ENCODE measurements at regions not wholly inside any gene's neighbourhood (a gene's known extent, or its start where the extent isn't known, plus 50 kb on each side); places are given as distances from the start of the nearest gene placed in this dataset.

DNA sequence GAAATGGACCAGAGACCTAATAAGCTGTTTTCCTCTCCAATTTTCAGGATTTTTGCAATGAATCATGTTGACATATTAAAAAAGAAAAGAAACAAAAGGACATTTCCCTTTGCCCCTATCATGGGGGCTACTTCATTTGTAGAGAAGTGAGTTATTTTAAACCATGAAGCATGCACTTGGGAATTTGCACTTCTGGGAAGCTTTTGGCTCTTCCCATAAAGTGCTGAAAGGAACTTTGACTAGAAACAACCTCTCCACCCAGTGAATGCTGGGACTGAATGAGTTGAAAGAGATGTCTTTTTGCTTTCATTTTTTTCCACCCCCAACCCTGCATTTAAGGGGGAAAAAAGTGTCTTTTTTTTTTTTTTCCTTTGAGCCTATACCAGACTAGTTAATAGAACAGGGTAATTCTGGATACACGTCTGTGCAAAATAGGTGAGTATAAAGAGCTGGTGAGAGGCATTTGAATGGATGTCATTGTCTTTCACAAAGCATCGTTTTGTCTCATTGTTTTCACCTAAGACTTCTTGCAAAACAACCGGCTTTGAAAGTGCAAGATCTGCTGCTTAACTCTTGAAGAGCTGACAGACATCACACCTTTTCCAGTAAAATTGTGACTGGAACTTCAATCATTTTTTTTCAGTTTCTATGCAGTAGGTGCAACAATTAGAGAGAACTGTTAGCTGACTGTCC lies 138.7 kb upstream of the BACH2 start:
- no peak for DNase-seq (ENCODE audit: low spot score)

DNA sequence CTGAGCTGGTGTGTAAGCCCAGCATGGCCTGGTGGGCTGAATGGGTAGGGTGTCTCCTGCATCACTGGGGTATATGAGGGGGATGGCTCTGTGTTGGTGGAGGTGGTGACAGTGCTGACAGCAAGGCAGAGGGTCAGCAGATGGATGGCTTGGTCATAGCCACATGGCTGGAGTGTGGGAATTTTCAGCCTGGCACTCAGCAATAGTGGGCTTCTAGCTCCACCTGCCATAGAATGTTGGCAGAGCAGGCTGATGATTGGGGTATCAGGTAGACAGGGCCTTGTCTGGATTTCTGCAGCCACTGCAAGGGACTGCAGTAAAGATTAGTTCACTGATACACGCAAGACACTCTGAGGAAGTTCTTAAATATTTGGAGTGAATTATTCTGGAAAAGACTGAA lies 137.5 kb upstream of the BACH2 start:
- no peak for DNase-seq (ENCODE audit: low spot score)

DNA sequence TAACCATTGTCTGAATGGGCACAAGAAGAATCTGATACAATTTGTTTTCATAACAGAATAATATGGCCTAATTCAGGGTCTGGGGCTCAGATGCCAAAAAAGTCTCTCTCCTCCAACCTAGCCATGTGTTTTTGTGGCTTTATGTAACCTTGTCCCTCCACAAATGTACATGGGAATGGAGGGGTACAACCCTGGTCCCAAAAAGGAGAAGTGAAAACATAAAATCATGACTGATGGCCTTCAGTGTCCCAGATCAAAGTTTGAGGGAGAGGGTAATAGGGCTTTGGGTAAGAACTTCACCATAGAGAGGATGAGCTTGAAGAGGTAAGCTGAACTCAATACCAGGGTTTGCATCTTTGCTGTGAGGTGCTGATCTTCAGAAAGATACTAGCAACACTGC lies 136.3 kb upstream of the BACH2 start:
- no peak for DNase-seq (ENCODE audit: low spot score)

DNA sequence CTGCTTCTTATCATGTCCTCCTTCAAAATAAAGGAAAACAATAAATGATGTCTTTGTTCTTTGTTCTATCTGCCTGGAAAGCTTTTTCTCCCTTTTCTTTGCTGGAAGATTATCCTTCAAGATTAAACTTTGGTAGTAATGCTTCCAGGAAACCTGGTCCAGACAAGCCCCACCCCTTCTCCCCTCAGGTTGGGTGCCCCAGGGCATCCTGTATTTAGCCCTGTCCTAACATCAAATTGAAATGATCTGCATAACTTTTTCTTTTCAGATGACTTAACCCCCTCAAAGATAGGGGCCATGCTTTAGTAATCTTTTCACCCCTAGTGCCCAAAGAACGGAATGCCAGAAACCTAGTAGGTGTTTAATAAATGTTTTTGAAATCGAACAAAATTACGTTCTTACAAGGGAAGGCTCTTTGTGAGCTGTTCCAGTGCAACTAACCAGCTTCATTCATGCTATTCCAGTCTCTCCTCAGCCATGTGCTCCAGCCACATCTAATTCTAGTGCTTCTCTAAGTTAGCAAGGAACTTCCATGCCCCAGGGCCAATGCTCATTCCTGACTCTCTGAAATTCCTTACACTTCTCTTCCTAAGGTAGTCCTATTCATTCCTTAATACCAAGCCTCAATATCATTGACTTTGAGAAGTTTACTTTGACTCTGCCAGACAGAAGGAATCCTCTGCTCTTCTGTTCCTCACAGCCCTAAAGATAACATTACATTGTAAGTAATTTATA lies 135.6 kb upstream of the BACH2 start:
- DNase-seq (ENCODE audit: low spot score): no peak

DNA sequence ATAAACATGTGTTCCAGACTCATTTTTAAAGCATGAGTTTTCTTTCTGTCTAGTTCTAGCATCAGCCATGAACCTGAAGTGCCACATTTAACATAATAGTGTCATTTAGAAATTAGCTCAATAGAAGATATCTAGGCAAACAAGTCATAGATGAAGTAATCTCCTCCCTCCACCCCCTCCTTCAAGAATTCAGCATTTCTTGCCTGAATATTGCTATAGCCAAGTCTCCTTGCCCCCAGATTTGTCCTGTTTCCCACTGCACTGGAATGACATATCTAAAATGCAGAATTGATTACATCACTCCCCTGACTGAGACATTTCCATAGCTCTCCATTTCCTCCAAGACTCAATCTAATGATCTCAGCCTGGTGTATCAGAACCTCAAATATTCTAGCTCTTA lies 134.9 kb upstream of the BACH2 start:
- no peak for DNase-seq (ENCODE audit: low spot score)

DNA sequence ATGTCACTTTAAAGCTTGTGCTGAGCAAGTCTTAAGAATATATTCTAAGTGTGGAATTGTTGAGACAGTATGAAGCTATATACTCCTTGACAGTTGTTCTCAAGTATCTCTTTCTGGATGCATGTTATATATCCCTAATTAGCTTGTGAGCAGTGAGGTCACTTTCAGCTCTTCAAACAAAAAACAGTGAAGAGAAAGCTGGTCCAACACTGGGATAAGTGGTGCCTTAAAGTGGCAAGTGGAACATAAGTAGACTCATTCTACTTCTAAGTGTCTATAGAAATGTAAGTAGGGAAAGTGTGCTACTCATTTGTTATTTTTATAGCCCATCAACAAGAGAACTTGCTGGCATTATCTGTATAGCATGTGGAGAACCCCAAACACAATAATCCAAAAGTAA lies 133.1 kb upstream of the BACH2 start:
- no peak for DNase-seq (ENCODE audit: low spot score)

DNA sequence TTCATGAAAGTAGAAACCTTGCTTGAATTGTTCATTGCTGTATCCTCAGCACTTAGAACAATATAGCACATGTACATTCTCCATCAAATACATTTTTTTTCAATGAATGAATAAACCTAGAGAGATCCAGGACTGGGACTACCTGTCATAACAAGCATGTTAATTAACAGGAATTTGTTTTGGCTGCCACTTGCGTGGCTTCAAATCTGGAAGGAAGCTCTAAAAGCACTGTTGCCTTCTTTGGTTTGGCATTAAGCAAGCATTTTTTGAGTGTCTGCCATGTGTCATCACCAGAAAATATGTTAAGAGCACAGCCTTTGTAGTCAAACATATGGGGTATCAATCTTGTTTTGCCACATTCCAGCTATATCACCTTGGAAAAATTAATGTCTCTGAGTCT lies 131.9 kb upstream of the BACH2 start:
- no peak for DNase-seq (ENCODE audit: low spot score)

DNA sequence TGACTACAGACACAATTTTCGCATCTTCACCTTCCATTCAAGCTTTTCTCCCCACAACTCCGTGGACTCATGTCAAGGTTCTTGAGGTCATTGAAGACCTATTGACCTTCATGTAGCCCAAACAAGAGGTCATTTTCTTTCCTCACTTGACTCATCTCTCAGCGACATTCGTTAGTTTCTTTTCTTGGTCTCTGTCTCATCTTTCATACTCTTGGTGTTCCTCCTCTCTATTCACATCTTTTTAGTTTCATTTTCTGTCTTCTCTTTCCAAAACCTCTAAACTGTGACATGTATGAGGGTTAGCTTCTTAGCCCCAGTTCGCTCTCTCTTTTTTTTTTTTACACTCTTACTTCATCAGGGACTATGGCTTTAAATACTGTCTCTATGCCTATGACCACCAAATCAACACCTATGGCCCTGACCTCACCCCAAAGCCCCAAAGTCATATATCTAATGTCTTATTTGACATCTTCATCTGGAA lies 128.6 kb upstream of the BACH2 start:
- peak; percentile 33 for DNase-seq (ENCODE audit: low spot score)

DNA sequence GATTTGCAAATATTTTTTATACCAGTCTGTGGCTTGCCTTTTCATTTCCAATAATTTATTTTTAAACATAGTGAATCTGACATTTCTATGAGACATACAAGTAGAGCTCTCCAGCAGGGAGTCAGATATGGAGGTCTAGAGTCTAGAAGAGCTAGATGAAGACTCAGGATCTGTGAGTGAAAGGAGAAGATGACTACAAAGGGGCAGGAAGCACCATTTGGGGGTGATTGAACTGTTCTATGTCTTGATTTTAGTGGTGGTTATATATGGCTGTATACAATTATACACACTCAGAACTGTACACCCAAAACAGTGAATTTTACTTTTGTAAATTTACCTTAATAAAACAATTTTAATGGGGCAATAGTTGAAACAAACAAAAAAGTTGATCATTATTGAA lies 127.9 kb upstream of the BACH2 start:
- DNase-seq (ENCODE audit: low spot score): no peak

DNA sequence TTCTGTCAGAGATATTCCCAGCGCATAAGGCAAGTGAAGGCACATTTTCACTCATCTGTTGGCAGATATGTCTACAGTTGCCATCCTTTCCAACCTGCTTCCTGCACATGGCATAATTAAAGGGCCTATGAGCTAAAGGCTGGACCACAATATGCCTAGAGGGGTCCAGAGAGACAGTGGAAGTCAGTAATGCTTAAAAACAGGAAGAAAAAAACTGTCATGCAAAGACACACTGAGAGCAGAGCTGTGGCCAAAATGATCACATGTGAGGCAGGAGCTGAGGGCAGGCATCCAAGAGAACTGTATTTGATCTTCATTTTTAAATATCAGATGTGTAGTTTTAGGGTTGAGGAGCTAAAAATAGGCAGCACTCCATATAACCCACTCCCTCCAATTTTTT lies 125.0 kb upstream of the BACH2 start:
- no peak for DNase-seq (ENCODE audit: low spot score)

DNA sequence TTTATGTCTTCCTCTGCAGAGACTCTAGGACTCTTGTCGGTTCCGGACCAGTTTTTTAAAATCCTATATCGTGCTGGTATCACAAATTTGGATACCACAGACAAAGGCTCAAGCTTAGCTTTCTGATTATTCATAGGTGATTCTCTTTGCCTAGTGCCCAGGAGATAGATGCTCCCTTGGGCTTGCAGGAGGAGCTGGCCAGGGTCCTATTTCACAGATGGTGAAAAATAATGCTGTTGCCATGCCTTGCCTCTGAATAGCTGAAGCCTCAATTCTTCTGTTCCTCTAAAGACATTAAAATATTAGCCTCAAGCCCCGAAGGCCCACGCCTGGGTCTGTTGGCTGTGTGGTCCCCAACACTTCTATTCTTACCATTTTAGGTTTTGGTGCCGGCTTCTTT lies 123.9 kb upstream of the BACH2 start:
- no peak for DNase-seq (ENCODE audit: low spot score)

DNA sequence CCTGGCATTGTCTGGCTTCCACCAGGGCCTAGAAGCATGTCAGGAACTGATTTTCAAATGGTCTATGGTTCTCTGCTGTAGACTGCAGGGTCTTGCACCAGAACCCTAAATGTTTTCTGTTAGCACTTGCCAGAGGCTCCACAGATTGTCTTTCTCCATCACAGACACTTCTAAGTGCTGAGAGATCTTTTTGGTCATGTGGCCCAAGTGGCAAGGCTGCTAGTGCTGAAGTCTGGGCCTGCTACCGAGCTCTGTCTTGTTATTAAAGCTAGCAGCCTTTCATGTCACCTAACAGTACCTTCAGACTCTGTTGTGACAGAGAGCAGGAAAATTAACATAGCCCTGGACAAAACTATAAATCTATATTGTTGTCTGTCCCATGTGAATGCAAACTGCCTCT lies 120.7 kb upstream of the BACH2 start:
- DNase-seq (ENCODE audit: low spot score): no peak

DNA sequence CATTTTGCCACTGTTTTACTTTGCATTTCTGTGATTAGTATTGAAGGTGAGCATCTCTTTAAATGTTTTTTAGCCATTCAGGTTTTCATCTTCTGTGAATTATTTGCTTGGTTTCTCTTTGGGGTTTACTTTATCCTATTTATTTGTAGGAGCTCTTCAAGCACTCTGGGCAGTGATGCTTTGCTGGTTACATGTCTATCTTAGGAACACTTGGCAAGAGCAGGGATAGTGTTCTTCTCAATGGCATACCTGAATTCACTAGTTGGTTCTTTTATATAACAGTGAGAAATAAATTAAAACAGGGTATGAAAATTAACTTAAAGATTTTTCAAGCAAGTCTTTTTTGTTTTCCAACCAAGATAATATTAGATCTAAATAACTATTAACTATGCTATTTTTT lies 119.7 kb upstream of the BACH2 start:
- no peak for DNase-seq (ENCODE audit: low spot score)

DNA sequence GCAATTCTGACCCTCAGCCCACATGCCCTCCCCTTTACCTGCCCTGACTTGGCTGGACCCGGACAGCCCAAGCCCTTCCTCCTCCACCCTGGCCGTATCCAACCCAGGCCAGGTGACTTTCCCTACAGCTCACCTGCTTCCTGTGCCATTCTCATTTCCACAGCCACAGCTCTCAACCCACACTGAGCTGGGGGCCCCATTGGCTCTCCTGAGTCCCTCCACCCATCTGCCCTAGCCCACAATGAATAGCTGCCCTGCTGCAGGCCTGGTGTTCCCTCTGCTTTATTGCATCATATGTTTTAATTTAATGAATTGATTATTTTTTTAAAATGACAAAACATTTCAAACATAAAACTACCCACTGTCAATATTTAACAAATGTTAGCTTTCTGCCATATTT lies 118.5 kb upstream of the BACH2 start:
- no peak for DNase-seq (ENCODE audit: low spot score)

DNA sequence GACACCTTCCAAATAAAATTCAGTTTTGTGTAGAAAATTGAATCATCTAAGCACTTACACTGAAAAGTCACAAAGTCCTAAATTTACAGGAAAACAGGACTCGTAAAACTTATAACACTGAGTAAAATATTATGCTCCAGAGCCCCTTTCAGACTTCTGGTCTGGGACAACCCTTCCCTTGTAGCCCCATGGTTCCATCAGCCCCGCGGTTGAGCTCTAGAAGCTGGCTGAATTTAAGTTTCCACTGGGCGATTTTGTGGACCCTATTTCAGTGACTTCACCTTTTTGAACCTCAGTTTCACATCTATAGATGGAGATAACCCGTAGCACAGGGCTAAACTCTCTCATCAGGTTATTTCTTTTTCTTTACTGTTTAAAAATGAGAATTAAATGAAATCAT lies 117.7 kb upstream of the BACH2 start:
- DNase-seq (ENCODE audit: low spot score): no peak

DNA sequence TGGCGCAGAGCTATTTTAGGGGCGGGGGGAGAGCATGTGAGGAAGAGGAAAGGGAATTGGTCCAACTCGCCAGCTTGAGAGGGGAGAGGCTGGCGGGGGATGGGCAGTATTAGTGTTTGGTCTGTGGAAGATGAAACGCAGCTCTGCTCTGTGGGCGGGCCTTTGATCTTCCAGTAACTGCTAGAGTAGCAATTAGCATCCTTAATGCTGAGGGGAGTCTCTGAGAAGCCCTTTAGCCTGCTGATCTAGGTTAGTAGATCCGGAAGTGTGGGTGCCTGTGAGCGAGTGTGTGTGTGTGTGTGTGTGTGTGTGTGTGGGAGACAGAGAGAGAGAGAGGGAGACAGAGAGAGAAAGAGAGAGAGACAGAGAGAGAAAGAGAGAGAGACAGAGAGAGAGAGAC lies 117.2 kb upstream of the BACH2 start:
- peak; percentile 76 for DNase-seq (ENCODE audit: low spot score)

DNA sequence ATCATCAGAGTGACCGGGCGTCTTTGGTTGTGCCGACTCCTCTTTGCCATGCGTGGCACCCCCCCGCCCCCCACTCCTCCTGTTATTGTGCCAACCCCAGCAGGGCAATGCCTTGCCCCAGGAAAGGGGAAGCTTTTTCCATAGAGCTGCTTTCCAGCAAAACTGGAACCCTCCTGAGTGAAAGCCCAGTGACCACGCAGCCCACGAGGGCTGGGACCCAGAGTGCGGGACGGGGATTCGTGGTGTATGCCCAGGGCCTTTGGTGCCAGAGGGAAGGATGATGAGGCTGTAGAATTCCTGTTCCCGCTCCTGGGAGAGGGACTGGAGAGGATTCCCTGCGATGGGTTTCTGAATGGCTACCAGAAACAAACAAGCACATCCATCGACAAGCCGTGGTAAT lies 116.8 kb upstream of the BACH2 start:
- DNase-seq (ENCODE audit: low spot score): no peak

DNA sequence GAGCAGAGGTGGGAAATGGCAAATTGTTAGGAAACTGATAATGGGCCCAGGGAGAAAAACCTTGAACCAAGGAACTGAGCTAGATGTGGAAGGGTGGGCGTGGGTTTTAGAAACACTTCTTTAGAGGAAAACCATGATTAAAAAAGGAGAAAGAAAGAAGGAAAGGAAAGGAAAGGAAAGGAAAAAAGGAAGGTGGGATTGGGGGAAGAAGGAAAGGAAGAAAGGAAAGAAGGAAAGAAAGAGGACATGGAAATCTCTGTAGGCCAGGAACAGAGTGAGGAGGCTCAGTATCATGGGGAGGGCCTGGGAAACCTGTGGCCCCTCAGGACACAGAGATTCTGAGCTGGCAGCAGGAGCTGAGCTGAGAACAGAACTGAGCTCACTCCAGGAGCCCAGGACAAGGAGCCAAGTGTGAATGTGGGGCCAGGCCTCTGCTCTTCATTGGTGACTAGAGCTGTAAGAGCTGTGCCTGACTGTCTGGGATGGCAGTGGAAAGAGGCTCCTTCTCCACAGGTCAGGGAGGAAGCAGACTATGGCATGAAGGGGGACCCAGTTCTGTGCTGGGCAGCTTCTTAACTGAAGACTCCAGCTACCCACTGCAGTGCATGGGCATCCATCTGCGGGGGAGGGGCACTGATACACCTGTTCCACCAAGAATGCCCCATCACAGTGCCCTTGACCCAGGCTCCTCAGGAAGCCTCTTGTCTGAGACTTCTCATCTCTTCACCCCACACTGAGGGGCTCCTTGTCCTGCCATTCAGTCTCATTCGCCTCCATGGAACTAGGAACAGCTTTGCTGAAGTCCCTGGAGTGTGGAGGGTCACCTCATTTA lies 116.1 kb upstream of the BACH2 start:
- DNase-seq (ENCODE audit: low spot score): no peak

DNA sequence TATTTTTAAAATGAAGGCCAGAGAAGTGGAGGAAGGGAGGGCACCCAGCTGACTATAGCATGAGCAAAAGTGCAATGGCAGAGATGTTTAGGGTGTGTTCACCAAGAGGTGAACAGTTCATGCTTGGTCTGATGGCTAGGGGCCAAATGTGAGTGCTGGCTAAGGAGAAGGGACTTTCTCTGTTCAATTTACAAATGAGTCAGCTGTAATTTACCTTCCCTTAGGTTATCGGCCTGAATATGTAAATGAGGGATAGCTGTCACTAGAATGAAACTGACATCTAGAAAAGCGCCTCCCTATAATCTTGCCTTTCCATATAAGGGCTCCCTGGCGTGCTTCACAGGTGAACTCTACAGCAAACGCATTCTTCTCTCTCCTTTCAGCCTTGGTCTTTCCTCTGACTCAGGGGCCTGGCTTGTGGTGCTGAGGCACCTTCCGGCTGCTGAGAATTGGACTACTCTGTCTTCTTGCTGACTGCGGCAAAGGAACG lies 114.7 kb upstream of the BACH2 start:
- DNase-seq (ENCODE audit: low spot score): peak; percentile 31

DNA sequence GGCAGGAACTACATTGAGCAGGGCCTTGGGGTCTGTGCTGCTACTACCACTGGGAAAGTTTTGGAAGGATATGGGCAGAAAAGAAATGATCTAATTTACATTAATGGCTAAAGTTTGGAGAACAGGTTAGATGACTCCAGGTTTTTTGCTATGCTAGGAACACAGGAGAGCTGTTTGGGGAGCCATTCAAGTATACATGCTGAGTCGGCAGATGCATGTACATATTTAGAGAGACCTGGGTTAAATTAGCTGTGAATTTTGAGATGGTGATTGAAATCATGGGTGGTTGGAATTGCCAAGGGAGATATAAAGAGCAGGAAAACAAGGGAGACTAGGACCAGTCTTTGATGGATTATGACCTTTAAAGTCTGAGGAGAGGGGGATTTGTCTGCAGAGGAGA lies 113.1 kb upstream of the BACH2 start:
- DNase-seq (ENCODE audit: low spot score): no peak

DNA sequence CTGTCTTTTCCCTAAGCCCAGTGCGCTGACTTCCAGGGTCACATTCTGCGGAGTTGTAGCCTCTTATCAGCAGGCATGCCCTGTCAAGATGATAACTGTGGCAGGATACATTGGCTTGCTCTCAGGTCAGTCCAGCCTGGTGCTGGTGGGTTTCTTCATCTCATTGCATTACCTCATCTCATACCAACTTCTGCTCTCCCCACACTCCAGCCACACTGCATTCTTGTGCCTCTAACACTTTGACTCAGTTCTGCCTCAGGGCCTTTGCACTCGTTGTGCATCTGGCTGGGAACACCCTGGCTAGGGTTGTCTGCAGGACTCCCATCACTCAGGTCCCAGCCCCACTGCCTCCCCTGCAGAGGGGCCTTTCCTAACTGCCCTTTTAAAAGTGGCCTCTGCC lies 110.3 kb upstream of the BACH2 start:
- no peak for DNase-seq (ENCODE audit: low spot score)

DNA sequence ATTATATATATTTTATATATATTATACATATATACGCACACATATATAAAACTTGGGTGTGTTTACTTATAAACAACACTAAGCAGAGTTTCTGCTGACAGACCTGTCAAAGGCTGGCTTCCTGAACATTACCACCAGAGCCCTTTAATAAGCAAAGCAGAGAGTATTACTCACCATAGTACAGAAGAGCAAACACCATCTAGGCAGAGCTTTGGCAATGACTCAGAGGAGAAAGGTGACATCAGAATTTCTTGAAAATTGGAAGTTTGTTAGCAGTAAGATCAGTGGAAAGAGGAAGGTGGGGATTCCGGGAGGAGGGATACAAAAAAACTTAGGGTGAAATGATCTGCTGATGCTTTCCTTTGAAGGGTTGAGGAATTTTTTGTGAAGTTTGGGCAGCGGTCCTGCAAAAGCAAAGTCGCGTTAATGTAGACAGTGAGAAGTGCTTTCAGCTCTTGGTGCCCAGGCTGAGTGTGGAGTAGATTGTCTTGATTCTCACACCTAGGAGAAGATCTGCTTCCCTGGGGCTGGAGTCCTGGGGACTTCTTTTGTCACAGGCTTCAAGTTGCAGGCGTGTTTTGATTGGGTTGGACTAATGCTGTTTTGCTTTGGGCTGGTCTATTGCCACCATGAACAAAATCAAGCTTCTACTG lies 109.6 kb upstream of the BACH2 start:
- DNase-seq (ENCODE audit: low spot score): no peak

All from NAMALWA (cell line).